ENCODE measurements at regions not wholly inside any gene's neighbourhood (a gene's known extent, or its start where the extent isn't known, plus 50 kb on each side); places are given as distances from the start of the nearest gene placed in this dataset.

DNA sequence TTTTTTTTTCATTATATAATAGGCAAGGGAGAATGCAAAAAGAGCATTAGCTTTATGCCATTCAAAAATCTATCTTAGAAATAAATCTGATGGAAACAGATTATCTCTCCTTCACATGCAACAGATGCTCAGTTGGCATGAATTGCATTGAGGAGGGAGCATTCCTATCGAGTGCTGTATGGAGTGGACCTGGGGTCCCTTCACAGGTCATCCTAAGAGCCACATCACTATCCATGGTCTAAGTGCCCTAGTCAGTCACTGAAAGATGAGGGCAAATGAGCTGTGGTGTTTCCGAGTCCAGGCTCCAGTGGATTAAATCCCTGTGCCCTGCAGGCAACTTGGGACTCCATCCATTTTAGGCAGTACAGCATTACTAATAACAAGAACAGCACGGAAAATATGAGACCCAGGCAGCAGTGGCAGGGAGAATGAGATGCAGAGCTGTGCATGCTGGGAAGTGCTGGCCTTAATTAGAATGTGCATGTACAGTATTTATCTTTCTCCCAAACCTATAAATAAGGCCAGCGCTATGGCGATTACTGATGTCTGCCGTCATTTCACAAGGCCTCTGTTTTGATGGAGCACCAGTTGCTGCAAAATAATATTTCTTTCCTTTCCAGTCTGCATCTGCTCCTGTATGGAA lies 512.3 kb upstream of the PLXNA2 start:
- H3K9me3 Mint-ChIP-seq, result no peaks in the 10 kb centered on the region
- DNase-seq (ENCODE audit: low spot score in 2 of 2) (no peak), ATAC-seq (no peak)
- no peak overlapping the region for H3K27ac Mint-ChIP-seq
- H3K36me3 Mint-ChIP-seq, result no peaks in the 10 kb centered on the region

DNA sequence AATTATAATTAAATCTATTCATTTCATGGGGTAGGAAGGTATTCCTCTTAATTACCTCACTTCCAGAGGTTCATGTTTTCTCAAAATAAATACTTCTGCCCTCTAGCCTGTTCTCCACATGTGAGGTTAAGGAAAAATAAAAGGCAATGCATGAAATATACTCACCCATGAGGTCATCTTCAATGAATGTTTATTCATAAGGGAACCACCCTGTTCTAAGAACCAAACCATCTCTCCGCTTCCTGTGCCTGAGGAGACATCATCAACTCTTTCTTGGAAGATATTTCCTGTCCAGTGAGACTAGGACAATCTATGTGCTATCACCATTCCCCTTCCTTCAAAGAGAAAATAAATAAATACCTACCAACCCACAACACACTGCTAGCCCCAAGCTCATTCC lies 513.7 kb upstream of the PLXNA2 start:
- H3K27ac Mint-ChIP-seq, result no peak overlapping the region
- ATAC-seq (no peak), DNase-seq (ENCODE audit: low spot score in 2 of 2) (no peak)
- no peaks in the 10 kb centered on the region for H3K9me3 Mint-ChIP-seq
- H3K36me3 Mint-ChIP-seq, result no peaks in the 10 kb centered on the region

DNA sequence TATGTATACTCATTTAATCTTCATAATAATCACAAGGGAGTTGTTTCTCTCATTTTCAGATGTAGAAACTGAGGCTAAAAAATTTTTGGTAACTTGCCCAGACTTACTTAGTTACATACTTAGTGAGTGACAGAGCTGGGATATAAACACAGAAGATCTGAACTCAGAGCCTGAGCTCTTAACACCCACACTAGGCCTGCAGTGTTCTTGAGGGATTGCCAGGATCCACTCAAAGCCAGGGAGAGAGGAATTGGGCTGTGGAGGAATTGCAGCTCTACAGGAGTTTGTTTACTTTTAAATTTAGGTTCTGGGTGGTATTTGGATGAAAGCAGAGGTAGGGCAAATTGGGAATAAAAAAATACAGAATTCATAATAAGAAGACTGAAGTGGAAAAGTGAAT lies 515.1 kb upstream of the PLXNA2 start:
- no peak for ATAC-seq
- Mint-ChIP-seq H3K9me3 (no peaks in the 10 kb centered on the region), H3K36me3 (no peaks in the 10 kb centered on the region), H3K27ac (no peak overlapping the region)
- no peak for DNase-seq (ENCODE audit: low spot score in 2 of 2)

DNA sequence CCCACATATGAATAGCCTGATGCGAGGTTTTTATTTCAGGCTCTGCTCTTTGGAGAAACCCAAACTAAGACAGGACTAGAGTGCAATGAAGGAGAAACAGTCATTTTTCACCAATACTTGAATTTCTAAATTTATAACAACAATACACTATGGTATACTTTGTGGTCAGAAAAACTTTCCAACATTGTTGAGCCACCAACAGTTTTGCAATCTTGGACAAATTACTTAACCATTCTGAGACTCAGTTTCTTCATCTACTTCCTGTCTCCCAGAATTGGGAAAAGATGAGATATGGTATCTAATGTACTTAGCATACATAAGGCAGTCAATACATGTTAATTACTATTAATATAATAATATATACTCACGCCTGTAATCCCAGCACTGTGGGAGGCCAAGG lies 519.8 kb upstream of the PLXNA2 start:
- Mint-ChIP-seq H3K27ac (no peak overlapping the region), H3K36me3 (no peaks in the 10 kb centered on the region), H3K9me3 (no peaks in the 10 kb centered on the region)
- ATAC-seq (no peak), DNase-seq (ENCODE audit: low spot score in 2 of 2) (no peak)

DNA sequence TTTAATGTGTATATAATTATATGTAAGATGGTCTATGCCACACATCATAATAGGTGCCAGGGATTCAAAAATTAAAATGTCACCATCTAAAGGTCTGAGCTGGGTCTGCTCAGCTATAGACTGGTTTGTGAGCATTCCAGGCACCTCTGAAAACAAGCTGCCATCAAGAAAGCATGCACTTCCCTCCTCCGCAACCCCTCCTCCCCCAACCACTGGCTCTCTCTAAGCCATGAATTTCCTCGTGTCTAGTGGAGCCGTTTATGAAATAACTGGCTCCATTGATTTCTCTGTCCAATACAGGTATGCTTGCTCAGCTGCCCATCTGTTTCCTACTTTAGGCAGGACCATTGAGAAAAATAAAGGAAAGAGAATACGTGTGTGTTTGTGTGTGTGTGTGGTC lies 522.6 kb upstream of the PLXNA2 start:
- ATAC-seq (no peak), DNase-seq (ENCODE audit: low spot score in 2 of 2) (no peak)
- Mint-ChIP-seq H3K36me3 (no peaks in the 10 kb centered on the region), H3K27ac (no peak overlapping the region), H3K9me3 (no peaks in the 10 kb centered on the region)

DNA sequence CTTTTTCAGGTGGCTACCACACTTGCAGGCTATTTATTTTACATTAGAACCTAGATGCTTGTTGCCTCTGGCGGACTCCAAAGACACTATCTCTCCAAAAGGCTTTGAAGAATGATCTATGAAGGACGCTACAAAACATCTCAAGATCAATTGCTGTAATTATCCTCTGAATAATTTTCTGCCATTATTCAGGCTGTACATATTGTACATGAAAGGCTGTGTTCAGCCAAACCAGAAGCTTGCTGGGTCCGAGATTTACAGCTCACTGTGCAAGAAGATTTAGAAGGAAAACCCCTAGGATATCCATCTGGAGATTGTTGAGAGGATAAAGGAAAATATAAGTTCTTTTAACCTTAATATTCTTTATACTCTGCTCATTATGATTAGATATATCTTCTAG lies 523.6 kb upstream of the PLXNA2 start:
- no peak overlapping the region for H3K27ac Mint-ChIP-seq
- H3K36me3 Mint-ChIP-seq, result no peaks in the 10 kb centered on the region
- H3K9me3 Mint-ChIP-seq, result peaks cover 0 to under 1% of the 10 kb centered on the region in 2 donors
- DNase-seq (ENCODE audit: low spot score in 2 of 2), result no peak
- ATAC-seq, result no peak

DNA sequence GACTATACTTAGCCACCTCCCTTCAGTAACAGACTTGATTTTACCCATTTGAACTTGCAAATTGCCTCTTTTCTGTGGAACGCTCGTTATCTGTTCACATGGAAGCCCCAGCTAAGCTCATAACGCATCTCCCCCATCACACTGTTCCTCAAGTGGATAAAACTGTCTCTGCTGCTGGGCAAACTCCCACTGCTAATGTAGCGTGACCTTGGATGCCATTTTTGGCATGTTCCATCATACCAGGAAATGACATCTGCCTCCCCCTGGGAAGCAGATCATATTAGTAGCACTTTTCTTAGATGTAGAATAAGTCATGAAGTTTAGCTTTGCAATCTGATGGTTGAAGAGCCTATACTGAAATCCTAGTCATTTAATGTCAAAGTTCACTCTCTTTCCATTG lies 528.7 kb upstream of the PLXNA2 start:
- peaks cover 0 to 6% of the 10 kb centered on the region in 2 donors for H3K9me3 Mint-ChIP-seq
- ATAC-seq (no peak), DNase-seq (ENCODE audit: low spot score in 2 of 2) (no peak)
- no peak overlapping the region for H3K27ac Mint-ChIP-seq
- H3K36me3 Mint-ChIP-seq, result peaks cover 0 to 4% of the 10 kb centered on the region in 2 donors

DNA sequence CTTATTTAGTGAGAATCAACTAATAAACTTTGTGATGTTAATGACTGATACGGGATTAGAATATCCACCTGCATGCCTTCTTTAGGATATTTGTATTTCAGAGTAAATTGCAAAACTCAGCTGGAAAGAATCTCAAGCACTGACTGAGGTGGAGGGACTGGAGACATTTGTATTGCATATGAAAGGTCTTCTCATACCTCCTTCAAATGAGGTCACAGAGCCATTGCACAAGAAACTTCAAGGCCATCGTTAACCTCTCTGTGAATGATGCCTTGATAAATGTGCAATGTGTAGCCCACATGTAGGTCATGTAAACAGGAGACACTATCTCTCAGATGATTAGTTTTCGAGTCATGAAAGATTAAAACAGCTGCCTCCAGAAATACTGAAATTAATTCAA lies 531.7 kb upstream of the PLXNA2 start:
- ATAC-seq (no peak), DNase-seq (ENCODE audit: low spot score in 2 of 2) (no peak)
- H3K36me3 Mint-ChIP-seq, result peaks cover 0 to 4% of the 10 kb centered on the region in 2 donors
- H3K9me3 Mint-ChIP-seq, result peaks cover 3 to 6% of the 10 kb centered on the region in 2 donors
- no peak overlapping the region for H3K27ac Mint-ChIP-seq

DNA sequence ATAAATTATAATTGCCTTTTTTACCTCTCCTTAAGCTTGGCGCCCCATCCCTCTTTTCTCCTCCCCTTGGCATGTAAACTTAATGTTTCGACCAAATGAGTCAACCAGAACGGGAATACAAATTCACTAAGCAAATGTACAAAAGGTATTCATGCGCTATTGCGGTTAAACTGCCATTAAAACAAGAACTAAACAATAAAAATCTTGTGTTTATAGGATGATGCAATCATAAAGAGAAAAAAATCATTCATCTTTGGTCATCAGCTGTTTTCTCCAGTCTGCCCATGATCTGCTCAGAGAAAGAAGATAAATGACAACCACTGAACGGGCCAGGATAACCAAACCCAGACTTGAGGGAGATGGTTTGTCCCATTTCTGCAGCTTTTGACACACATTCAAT lies 534.2 kb upstream of the PLXNA2 start:
- H3K9me3 Mint-ChIP-seq, result peaks cover 3 to 4% of the 10 kb centered on the region in 2 donors
- H3K36me3 Mint-ChIP-seq, result no peaks in the 10 kb centered on the region
- no peak for ATAC-seq
- DNase-seq (ENCODE audit: low spot score in 2 of 2), result no peak
- no peak overlapping the region for H3K27ac Mint-ChIP-seq

DNA sequence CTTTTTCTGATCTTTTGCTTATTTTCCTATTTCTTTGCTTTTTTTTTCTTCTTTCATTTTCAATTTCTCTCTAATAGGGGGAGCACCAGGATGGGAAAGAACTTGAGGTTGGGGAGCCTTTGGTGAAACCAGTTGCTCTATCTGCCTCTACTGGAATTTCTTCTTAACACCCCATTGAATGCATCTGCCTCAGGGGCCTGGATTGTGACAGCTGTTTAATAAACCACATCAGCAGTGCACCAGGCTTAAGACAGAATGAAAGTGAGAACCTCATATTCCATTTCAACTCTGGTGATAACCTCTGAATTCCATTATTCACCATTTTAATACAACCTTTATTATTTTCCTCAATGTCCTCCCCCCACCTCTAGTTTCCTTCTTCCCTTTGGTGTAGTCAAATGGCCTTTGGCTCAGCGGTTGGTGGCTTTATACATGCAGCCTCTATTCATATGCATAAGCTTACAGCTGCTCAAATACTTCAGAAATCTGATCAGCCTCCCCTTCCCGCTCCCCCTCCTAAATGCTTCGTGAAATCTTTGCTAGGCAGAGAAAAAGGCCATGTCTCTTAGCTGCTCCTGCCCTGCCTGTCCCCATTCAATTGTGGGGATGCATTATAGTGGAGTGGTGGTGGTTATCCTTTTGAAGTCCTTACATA lies 537.3 kb upstream of the PLXNA2 start:
- H3K9me3 Mint-ChIP-seq, result peaks cover 0 to 3% of the 10 kb centered on the region in 2 donors
- ATAC-seq, result no peak

DNA sequence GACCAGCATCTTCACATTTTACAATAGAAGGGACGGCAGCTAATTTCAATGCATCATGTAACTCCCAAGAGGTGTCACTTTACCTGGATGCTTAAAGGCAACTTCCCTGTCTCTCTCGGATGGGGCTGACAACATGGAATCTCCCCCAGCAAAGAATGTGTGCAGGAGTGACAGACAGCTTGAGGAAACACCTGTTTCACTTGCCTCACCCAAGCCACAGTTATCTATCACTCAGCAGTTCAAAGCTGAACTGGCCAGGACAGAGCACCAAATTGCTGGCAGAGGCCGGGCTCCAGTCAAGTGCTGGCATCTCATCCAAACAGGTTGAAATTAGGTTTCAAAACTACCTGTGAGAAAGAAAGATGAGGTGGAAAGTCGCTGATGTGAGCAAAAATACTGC lies 538.0 kb upstream of the PLXNA2 start:
- Mint-ChIP-seq H3K27ac (no peak overlapping the region), H3K9me3 (peaks cover 0 to 3% of the 10 kb centered on the region in 2 donors)
- no peak for DNase-seq (ENCODE audit: low spot score in 2 of 2)

More for the DNA sequence above, 537.3 kb upstream of the PLXNA2 start:
- no peaks in the 10 kb centered on the region for H3K36me3 Mint-ChIP-seq
- H3K27ac Mint-ChIP-seq, result no peak overlapping the region
- no peak for DNase-seq (ENCODE audit: low spot score in 2 of 2)

DNA sequence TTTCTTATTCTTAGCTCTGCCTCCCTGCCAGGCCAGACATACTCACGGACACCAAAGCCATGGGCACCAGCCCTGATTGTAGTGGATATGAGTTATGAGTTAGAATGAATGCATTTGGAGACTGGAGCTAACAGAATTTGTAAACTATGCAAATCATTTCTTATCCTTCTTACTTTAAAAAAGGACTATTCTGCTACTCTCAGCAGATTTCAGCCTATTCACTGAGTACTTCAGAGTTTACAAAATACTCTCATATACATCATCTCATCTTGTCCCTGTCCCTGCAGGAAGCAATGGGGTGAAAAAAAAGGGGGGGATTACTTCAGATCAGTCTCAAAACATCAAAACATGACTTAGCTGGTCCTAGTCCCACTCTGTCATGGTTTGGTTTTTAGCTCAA lies 541.4 kb upstream of the PLXNA2 start:
- Mint-ChIP-seq H3K27ac (no peak overlapping the region), H3K36me3 (no peaks in the 10 kb centered on the region), H3K9me3 (no peaks in the 10 kb centered on the region)
- DNase-seq (ENCODE audit: low spot score in 2 of 2) (no peak), ATAC-seq (no peak)

More for the DNA sequence above, 538.0 kb upstream of the PLXNA2 start:
- H3K36me3 Mint-ChIP-seq, result no peaks in the 10 kb centered on the region
- ATAC-seq, result no peak

DNA sequence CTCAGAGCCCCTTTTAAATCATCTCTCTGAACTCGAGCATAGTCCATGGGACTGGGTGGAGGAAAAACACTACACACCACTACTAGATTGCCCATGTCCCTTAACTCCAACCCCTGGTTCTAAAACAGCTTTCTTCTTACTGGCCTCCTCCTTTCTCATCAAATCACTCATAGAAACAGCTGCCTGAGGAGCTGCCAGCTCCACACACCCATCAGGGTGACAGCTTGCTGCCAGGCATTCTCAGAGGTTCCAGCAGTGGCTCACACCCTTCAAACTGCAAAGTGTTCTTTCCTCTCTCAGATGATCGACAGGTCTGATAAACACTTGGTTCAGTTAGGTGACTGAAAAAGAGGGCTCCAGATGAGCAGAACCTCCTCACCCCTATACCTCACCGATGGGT lies 543.0 kb upstream of the PLXNA2 start:
- H3K9me3 Mint-ChIP-seq, result no peaks in the 10 kb centered on the region
- DNase-seq (ENCODE audit: low spot score in 2 of 2) (no peak), ATAC-seq (no peak)
- H3K27ac Mint-ChIP-seq, result no peak overlapping the region
- H3K36me3 Mint-ChIP-seq, result no peaks in the 10 kb centered on the region

DNA sequence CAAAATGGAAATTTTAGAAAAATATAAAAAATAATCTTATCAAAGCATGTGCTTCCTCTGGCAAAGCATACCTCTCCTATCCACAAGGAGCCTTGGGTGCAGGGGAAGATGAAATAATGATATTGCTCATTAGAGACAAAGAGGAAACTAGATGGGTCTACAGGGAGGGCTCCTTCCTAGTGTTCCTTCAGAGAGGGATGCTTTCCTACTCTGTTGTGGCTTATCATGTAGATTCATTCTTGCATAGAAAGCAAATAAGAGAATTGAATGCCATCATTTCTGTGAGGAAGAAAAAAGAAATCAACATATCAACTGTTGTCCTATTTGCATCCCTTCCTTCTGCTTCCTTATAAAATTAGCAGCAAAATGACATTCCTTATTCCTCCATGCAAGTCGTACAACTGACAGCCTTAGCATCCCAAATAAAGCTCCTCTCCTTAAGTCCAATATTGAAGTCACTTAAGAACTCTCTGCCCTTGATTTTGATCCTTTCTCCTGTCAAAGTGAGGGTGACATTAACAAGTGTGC lies 543.9 kb upstream of the PLXNA2 start:
- ATAC-seq (no peak), DNase-seq (ENCODE audit: low spot score in 2 of 2) (no peak)
- Mint-ChIP-seq H3K9me3 (no peaks in the 10 kb centered on the region), H3K36me3 (no peaks in the 10 kb centered on the region), H3K27ac (no peak overlapping the region)

DNA sequence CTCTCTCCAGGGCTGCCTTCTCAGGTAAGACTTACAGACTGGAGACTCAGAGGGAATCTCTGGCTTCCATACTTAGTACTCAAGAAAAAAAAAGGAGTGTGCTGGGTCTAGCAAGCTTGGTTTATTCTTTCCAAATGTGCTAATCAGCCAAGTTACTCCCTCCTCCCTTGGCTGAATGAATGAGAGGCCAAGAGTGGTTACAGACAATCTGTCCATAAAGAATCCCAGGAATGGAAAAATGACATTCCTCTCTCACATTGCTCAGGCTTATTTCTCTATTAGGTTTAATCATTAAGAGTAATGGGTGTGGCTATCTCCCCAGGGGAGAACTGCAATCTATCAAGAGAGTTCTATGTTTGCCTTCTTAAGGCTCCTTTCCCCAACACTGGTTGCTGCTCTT lies 547.3 kb upstream of the PLXNA2 start:
- Mint-ChIP-seq H3K27ac (no peak overlapping the region), H3K9me3 (peaks cover 0 to 3% of the 10 kb centered on the region in 2 donors), H3K36me3 (no peaks in the 10 kb centered on the region)
- no peak for DNase-seq (ENCODE audit: low spot score in 2 of 2)
- ATAC-seq, result no peak

DNA sequence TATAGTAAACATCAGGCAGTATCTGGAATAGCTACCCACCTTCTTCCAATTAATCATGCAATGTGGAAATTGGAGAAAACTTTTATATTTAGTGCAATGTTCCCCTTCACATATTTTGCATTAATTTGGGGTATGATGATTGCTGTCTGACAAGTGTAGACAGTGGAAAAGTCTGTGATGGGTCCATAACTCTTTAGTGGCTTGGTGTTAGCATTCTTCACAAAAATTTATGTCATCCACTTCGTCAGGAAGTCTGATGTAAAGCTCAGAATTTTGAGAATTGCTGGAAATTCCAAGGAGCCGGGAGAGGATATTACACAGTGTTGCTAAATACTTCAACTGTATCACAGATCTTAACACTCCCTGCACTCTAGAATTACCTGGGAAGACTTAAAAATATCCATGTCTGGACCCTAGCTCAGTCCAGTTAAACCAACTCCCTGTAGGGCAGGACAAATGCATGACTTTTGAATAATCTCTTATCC lies 549.7 kb upstream of the PLXNA2 start:
- DNase-seq (ENCODE audit: low spot score in 2 of 2), result no peak
- peaks cover 0 to 3% of the 10 kb centered on the region in 2 donors for H3K9me3 Mint-ChIP-seq
- ATAC-seq, result no peak
- no peak overlapping the region for H3K27ac Mint-ChIP-seq
- H3K36me3 Mint-ChIP-seq, result no peaks in the 10 kb centered on the region

DNA sequence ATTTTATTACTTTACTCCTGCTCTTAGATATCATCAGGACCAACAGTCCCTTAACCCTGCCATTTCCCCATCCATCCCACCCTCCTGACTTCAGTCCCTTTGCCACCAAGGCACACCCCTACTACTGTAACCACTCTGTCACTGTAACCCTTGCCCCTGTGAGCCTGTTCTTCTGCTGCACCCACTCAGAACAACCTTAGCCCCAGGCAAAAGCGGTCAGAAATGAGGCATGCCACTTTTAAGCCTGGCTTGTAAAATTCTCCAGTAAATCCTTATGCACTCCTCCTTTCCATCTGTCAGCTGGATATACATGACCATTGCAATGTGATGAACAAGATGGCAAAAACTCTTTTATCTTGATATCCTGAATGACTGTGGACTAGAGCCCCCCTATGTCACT lies 555.0 kb upstream of the PLXNA2 start:
- DNase-seq (ENCODE audit: low spot score in 2 of 2), result no peak
- Mint-ChIP-seq H3K9me3 (peaks cover 0 to 3% of the 10 kb centered on the region in 2 donors), H3K36me3 (no peaks in the 10 kb centered on the region), H3K27ac (no peak overlapping the region)
- no peak for ATAC-seq

Data from activated naive CD4-positive, alpha-beta T cell treated with anti-CD3 and anti-CD28 coated beads, Interleukin-2, amount 50 U/mL, for 72 hours (primary cell).